T-helper 1 cell treated with Interleukin-12 subunit alpha and Interleukin-12 subunit beta and Interleukin-4 antibody, amounts not matched to agents 30 ng/mL and 1 ng/mL, for 36 hours (primary cell): ENCODE measurements at regions not wholly inside any gene's neighbourhood (a gene's known extent, or its start where the extent isn't known, plus 50 kb on each side); places are given as distances from the start of the nearest gene placed in this dataset.

ENCODE experiments used
- intact Hi-C: fragments of 100-400 bp; cut with micrococcal nuclease; formaldehyde crosslinking; loops from one replicate; pipeline ENCODE4 v1.15.1; 2024

DNA sequence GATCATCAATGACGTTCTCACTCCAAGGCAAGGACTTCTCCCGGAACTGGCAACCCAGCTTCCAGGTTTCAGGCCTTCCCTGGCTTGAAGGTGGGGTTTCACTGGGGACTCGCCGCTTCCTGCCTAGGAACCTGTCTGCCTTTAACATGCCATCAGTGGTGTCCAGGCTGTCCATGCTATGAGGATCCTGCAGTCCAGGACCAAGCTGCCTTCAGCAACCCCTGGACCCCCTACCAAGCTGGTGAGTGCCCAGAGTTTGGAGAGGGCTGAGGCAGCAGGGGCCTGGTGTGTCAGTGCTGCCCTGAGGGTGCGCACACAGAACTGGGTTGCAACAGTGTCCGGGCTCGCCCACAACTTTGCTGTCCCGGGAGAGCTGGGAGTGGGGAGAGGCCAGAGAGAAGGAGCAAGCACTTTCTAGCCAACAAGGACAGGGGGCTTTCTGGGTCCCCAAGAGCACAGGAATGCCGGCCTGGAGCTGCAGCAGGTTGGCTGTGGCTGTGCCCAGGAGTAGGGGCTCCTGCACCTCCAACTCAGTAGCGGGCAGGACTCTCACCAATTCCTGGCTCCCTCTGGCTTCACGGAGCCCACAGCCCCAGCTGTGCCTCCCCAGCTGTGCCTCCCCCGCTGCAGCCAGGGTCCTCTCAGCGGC lies 1563.2 kb upstream of the MIR17HG start:
- intact Hi-C loops = no loop called here

DNA sequence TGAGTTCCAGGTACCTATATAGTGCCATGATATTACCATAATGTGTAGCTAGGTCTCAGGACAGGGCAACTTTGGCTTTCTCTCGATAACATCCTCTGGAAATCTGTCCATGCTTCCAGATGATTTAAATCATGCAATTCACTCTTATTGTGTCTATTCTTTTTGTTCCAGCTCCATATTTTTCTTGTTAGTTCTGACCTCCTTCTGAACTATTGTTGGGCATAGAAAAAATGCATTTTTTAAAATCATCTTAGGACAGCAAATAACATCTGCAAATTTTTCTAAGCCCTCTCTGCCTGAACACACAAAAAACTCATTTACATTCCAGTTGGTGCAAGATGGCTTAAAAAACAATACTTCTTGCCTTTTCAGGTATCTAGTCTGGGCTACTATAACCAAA lies 1561.0 kb upstream of the MIR17HG start:
- intact Hi-C loops = no loop called here

DNA sequence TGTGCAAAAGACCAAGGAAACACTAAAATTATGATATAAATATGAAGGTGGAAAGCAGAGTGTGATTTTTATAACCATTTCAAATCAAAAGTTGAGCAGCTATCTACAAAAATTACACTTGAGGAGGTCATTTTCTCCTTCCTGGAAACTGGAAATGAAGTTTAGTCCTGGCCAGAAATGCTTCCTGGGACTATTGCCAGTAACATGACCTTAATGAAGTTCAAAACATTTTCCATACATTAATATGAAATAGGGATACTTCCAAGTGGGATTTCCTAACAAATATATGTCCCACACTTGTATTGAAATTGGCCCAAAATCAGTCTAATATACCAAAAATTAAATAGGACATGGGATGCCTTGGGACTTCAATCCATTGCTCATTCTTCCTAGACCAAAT lies 1556.8 kb upstream of the MIR17HG start:
- intact Hi-C loops = no loop called here

GRCh38 chr13:89791971-89792630 lies 1555.4 kb upstream of the MIR17HG start:
- intact Hi-C loops = no loop called here

DNA sequence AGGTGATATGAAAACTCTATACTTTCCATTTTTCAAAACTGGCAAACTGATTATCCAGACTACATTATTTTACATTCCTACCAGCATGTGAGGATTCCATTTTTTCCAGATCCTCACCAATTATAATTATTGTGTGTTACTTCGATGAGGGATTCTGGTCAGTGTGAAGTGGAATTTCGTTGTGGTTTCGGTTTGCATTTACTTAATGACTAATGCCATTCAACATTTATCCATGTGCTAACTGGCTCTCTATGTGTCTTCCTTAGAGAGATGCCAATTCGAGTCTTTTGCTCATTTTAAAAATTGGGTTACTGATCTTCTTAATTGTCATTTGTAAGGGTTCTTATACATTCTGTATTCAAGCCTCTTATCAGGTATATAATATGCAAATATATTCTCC lies 1551.3 kb upstream of the MIR17HG start:
- intact Hi-C loops = no loop called here

DNA sequence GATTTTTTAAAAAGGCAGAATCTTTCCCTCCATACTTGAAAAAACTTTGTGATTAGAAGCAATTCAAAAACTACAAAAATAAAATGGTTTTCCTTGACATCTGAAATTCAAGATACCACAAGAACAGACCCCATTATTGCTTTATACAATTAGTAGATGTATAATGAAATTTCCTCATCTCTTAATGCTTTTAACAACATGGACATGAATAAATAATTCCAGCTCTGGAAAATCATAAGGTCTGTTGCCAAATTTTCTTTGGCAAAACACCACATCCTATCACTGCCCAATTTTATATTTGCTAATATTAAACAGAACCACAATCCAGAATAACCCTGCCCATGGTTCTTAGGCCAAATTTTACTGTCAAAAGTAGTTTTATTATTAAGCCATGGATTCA lies 1543.6 kb upstream of the MIR17HG start:
- intact Hi-C loops = no loop called here

DNA sequence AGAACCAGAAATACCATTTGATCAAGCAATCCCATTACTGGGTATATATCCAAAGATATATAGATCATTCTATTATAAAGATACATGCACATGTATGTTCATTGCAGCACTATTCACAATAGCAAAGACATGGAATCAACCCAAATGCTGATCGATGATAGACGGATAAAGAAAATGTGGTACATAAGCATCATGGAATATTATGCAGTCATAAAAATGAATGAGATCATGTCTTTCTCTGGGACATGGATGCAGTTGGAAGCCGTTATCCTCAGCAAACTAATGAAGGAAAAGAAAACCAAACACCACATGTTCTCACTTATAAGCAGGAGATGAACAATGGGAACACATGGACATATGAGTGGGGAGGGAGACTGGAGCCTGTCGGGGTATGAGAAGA lies 1540.9 kb upstream of the MIR17HG start:
- intact Hi-C loops = no loop called here

DNA sequence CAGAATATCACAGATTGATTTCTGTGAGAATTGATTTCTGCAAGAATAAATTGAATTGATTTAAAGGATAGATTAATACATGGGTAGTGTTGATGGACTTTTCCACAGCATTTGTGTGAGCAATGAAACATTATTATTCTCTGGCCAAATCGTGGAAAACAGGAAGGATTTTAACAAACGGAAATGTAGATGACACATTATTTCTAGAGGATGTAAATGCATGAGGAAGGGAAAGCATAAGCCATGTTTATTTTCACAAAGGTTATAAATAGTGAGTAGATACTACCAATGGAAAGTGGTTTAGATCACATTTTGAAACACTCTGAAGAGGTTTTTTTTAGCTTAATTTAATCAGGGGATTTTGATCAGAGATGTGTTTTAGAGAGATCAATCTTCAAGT lies 1534.6 kb upstream of the MIR17HG start:
- intact Hi-C loops = no loop called here

- intact Hi-C loops = no loop called here
Measured at GRCh38 chr13:89816404-89816803, 1531.1 kb upstream of the MIR17HG start.

DNA sequence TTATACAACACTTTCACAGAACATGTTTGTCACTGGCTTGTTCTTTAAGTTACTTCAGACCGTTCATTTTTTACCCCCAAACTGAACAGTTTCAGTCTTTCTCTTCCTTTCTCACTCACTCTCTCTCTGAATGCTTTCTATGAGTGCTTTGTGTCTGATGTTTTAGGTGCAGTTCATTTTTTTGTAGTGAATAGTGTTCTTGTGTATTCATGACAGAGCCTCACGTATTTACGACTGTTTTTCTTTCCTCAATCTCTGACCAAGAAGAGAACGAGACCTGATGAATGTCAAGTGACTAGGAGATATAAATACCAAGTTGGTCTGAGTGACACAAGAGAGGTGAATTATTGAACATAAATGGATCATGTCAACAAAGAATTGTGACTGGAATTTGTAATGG lies 1525.0 kb upstream of the MIR17HG start:
- intact Hi-C loops = no loop called here

GRCh38 chr13:89827552-89827951 lies 1519.9 kb upstream of the MIR17HG start:
- intact Hi-C loops = no loop called here

GRCh38 chr13:89828506-89828905 lies 1519.0 kb upstream of the MIR17HG start:
- intact Hi-C loops = no loop called here

DNA sequence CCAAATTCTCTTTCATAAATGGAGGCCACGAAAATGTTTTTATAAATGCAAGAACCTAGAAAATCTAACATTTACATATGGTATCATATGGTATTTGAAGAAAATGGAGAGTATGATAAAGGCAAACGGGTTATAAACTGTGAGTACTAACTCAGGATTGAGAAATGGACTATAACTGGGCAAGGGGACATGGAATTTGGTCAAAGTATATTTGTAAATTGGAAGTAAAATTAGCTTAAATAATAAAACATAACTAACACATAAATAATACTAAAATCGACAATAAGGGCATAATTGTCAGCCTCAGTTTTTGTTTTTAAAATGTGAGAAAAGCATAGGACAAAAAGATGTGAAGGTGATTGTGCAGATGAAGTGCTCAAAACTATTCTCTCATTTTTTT lies 1516.3 kb upstream of the MIR17HG start:
- intact Hi-C loops = no loop called here

- intact Hi-C loops = no loop called here
Measured at GRCh38 chr13:89832827-89833226, 1514.7 kb upstream of the MIR17HG start.

- intact Hi-C loops = no loop called here
Measured at GRCh38 chr13:89843621-89844020, 1503.9 kb upstream of the MIR17HG start.

DNA sequence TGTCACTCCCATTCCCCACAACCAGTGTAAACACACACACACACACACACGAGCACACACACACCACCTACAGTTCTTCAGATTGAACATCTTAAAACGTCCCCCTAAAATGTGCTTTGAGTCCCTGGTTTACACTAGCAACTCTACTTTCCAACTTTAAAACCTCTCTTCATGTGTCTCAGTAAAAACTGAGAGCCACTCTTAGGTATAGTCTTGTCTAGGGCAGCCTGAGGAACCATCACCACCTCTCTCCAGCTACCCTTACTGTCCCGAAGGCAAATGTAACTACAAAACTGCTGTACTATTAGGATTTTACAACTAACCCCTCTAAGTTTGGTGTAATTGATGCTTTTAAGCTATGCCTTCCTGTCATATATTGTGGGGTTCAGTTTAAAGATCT lies 1501.6 kb upstream of the MIR17HG start:
- intact Hi-C loops = no loop called here

GRCh38 chr13:89846926-89847585 lies 1500.4 kb upstream of the MIR17HG start:
- intact Hi-C loops = no loop called here

DNA sequence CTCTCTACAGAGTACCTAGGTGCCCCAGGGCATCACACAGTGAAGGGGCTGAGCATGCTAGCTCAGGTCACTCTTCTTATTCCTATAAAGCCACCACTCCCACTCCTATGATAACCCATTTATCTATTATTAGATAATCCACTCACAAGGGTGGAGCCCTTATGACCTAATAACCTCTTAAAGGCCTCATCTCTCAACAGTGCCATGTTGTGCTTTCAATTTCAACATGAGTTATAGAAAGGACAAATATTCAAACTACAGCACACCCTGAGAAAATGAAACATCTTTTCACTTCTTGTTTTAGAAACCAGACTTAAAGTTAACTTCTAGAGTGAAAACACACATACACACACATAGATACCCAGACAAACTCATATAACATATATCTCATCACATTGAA lies 1494.9 kb upstream of the MIR17HG start:
- intact Hi-C loops = no loop called here

DNA sequence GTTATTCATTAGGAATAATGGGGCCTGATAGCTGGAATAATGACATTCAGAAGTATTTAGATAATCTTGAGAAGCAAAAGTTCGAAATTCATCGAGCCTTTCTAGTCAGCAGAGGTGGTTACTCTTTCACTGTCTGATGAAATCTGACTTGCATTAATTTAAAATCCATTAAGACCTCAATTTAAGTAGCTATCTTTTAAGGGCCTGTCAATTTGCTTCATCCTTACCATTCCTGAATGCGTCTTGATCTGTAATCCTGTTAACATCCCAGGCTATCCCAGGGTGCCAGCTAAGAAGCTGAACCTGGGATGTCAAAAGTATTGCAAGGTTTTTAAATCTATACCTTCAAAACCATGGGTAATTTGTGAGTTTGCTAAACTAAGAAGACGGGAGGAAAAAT lies 1491.0 kb upstream of the MIR17HG start:
- intact Hi-C loops = no loop called here

GRCh38 chr13:89857502-89857901 lies 1490.0 kb upstream of the MIR17HG start:
- intact Hi-C loops = no loop called here

DNA sequence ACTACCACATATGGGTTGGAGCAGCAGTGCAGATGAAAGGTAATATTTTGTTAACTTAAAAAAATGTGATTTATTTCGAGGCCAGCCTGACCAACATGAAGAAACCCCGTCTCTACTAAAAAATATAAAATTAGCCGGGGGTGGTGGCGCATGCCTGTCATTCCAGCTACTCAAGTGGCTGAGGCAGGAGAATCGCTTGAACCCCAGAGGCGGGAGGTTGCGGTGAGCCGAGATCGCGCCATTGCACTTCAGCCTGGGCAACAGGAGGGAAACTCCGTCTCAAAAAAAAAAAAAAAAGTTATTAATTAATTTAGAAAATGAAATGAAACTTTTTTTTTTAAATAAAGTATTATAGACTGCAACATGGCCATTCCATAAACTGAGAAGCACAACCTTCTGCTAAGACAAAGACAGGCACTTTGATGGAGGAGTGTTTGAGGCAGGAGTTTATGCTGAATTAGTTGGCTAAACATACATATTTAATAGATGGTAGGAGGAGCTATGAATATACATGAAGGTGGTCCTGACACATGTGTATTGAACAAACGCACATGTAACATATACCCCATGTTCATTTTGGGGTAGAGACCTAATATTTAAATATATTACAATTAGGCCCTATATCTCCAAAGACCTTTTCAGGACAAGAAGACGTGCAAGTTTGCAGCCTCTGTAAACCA lies 1485.3 kb upstream of the MIR17HG start:
- intact Hi-C loops = no loop called here

DNA sequence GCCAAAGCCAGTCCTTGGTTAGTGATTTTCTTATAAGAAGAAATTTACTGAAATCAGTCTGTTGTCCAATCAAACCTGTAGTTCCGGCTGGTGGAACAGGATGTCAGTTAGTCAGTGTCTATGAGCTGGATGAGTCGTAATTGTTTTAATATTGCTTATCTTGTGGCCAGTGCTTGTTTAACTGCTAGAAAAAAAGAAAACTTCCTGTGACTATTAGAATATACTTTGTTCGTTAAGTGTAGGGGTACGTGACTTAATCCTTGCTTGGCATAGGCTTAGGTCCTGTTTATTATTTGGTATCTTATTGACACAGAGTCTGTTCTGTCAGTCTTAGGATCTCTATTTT lies 1484.8 kb upstream of the MIR17HG start:
- intact Hi-C loops = no loop called here
